ENCODE measurements at regions not wholly inside any gene's neighbourhood (a gene's known extent, or its start where the extent isn't known, plus 50 kb on each side); places are given as distances from the start of the nearest gene placed in this dataset.

GRCh38 chr1:195934817-195935553, 673.3 kb downstream of the KCNT2 start:
- DNase-seq (ENCODE audit: low read depth in 2 of 2): peak; percentile 13 to 18

GRCh38 chr1:195933835-195934234, 674.4 kb downstream of the KCNT2 start:
- DNase-seq (ENCODE audit: low read depth in 2 of 2): no peak

GRCh38 chr1:195915826-195916225, 692.4 kb downstream of the KCNT2 start:
- no peak for DNase-seq (ENCODE audit: low read depth in 2 of 2)

GRCh38 chr1:195909061-195909460, 699.2 kb downstream of the KCNT2 start:
- no peak for DNase-seq (ENCODE audit: low read depth in 2 of 2)

DNA sequence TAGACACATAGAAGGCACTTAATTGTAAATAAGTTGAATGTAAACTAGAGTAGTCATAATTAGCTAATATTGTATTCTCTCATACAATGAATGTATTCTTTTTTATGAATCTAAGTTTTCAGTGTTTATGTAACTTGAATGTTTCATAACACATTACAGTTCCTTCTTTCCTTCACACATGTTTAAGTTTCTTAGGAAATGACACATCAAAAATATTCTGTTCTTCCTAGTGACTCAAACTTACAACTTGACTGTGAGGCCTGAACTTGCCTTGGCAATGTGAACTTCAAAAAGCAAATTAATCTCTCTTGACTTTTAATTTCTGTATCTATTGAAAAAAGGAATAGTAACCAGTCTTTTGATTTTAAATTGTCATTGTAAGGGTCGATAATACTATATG, 700.1 kb downstream of the KCNT2 start:
- peak; percentile 9 to 12 for DNase-seq (ENCODE audit: low read depth in 2 of 2)

GRCh38 chr1:195903203-195903602, 705.0 kb downstream of the KCNT2 start:
- no peak for DNase-seq (ENCODE audit: low read depth in 2 of 2)

DNA sequence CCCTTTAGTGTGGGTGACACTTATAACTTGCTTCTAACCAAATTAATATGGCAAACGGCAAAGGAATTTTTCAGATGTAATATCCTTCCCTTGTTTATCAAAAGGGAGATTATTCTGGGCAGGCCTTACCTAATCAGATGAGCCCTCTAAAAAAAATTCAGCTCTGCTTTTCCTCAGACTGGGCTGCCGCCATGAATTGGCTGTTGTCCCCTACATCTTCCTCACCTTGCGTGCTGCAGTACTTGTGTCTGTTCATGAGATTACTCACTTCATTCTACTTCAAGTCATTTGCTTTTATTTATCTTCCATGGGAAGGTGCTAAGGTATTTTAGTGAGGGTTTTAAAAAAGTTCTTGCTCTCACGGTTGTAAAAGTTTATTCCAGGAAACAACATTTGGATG, 705.5 kb downstream of the KCNT2 start:
- no peak for DNase-seq (ENCODE audit: low read depth in 2 of 2)

- DNase-seq (ENCODE audit: low read depth in 2 of 2): peak in 1 of 2 experiments; percentile 10
Measured at GRCh38 chr1:195899762-195900352, 708.4 kb downstream of the KCNT2 start.

- DNase-seq (ENCODE audit: low read depth in 2 of 2): no peak
Measured at GRCh38 chr1:195898924-195899323, 709.3 kb downstream of the KCNT2 start.

DNA sequence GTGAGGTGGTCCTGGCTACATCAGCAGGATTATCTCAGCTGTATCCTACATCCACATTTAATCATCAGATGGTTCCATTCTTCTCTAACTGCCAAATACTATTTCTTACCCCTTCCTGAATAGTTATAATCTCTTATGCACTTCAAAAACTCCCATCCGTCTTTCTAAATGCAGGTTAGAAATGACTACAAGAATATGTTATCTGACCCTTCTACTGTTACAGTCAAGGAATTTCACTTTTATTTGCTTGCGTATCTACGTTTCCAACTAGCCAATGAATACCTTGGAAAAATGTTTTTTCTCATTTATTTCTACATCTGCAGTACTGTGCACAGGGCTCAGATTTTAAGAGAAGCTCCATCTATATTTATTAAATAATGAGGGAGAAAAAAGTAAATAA, 709.9 kb downstream of the KCNT2 start:
- no peak for DNase-seq (ENCODE audit: low read depth in 2 of 2)

DNA sequence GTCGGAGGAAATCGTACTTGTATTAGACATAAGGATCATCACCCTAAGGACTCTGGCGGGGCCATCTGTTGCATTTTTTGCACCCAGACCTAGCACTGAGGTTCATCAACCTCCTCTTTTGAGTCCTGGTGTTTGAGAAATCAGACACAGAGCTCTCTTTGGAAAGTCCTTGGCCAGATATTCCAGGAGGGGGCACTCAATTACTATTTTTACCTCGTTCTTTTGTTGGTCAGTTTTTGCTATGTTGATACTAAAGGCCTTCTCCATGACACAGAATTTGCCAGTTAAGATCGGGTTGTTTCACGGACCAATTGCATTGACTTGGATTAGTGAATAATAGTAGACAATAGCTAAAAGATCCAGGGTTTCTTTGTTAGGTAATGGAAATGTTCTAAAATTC, 711.2 kb downstream of the KCNT2 start:
- DNase-seq (ENCODE audit: low read depth in 2 of 2): no peak

DNA sequence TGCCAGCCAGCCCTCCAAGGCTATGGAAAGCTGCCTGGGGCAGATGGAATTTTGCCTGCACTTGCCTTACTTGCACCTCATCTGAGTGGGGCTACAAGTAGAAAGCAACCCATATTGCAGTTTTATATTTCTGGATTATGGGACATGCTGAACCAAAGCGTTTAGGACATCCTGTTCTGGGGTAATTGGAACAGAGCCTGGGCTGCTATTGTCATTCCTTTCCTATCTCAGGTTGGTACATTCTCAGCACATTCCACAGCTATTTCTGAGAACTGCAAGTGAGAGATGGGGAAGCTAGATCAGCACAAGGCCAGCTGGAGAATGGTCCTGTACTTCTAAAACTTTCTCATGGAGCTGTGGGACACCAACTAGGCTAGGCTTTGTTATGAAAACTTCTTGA, 713.8 kb downstream of the KCNT2 start:
- DNase-seq (ENCODE audit: low read depth in 2 of 2): no peak

DNA sequence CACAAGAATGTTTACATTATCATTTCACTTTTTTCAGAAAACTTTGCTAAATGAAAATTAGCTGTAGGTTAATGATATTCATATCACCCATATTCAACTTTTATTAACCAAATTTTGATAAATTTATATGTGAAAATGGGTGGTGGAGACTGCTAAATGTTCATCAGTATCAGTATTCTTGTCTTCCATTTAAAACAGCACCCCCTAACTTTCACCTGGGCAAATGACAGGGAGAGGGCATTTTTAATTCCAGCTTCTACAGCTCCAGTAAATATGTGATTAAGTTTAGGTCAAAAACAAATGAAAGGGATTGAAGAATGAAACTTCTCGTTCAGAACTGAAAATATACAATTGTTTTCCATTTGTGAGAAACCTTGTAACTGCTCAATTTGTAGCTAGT, 722.2 kb downstream of the KCNT2 start:
- no peak for DNase-seq (ENCODE audit: low read depth in 2 of 2)

DNA sequence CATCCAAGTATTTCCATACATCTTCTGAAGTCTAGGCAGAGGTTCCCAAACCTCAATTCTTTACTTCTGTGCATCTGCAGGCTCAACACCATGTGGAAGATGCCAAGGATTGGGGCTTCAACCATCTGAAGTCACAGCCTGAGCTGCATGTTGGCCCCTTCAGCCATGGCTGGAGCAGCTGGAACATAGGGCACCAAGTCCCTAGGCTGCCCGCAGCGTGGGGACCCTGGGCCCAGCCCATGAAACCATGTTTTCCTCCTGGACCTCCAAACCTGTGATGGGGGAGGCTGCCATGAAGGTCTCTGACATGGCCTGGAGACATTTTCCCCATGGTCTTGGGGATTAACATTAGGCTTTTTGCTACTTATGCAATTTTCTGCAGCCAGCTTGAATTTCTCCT, 729.8 kb downstream of the KCNT2 start:
- DNase-seq (ENCODE audit: low read depth in 2 of 2): no peak

- DNase-seq (ENCODE audit: low read depth in 2 of 2): no peak
Measured at GRCh38 chr1:195876792-195877191, 731.4 kb downstream of the KCNT2 start.

DNA sequence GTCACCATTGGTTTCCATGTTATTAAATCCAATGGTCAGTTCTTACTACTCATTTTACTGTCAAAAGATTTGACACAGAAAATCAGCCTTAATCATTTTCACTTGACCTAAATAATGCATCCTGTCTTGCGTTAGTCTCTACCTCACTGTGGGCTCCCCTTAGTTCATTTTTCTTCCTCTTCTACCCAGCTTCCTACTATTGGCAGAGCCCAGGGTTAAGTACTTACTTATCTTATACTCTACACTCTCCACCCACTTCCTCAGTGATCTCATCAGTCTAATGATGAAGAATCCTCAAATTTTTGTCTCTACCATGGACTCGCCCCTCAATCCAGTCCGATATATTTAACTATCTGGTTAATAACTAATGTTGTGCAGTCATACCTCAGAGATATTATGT, 735.9 kb downstream of the KCNT2 start:
- no peak for DNase-seq (ENCODE audit: low read depth in 2 of 2)

GRCh38 chr1:195867638-195868037, 740.6 kb downstream of the KCNT2 start:
- no peak for DNase-seq (ENCODE audit: low read depth in 2 of 2)

DNA sequence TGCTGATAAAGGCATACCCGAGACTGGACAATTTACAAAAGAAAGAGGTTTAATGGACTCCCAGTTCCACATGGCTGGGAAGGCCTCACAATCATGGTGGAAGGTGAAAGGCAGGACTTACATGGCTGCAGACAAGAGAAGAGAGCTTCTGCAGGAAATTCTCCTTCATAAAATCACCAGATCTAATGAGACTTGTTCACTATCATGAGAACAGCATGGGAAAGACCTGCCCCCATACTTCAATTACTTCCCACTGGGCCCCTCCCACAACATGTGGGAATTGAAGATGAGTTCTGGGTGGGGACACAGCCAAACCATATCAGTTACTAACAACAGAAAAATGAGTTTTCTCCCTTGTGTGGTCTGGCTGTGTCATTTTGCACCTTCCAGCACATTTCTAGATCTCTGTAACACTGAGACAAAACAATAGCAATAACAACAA, 741.4 kb downstream of the KCNT2 start:
- DNase-seq (ENCODE audit: low read depth in 2 of 2): no peak

GRCh38 chr1:195866091-195866780, 742.0 kb downstream of the KCNT2 start:
- DNase-seq (ENCODE audit: low read depth in 2 of 2): no peak

DNA sequence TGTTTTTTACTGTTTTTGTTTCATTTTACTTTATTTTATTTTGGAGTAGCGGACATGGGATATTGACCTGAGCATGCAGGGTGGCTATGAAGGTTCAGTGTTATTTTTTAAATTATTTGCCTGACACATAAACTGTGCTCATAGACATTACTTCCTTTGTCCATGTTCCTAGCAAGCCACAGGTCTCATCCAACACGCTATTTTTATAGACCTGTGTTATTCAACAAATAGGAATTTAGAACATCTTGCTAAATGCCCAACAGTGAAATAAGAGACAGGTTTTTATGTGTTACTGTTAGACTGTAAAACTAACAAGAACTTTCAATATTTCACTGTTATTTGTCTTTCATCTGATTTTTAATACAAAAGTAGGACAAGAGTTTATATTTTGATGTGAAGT, 756.4 kb downstream of the KCNT2 start:
- DNase-seq (ENCODE audit: low read depth in 2 of 2): no peak

GRCh38 chr1:195851016-195851601, 757.1 kb downstream of the KCNT2 start:
- DNase-seq (ENCODE audit: low read depth in 2 of 2): no peak

- no peak for DNase-seq (ENCODE audit: low read depth in 2 of 2)
Measured at GRCh38 chr1:195849180-195849579, 759.1 kb downstream of the KCNT2 start.
